GM18951 (cell line): ENCODE measurements at regions not wholly inside any gene's neighbourhood (a gene's known extent, or its start where the extent isn't known, plus 50 kb on each side); places are given as distances from the start of the nearest gene placed in this dataset.
"Not testable (repeated sequence)": the region's sequence is repeated elsewhere in the genome, so short reads cannot be mapped to it uniquely, and the experiment has no call there.

ENCODE experiments used
- in situ Hi-C: fragments of 300-500 bp; cut with MboI; formaldehyde crosslinking; loops from one replicate; pipeline ENCODE4 v1.12.0; 2022; ENCODE audit warnings: low sequenced_read_pairs, mixed read lengths, inconsistent platforms; ENCODE audit not compliant: unreplicated experiment

DNA sequence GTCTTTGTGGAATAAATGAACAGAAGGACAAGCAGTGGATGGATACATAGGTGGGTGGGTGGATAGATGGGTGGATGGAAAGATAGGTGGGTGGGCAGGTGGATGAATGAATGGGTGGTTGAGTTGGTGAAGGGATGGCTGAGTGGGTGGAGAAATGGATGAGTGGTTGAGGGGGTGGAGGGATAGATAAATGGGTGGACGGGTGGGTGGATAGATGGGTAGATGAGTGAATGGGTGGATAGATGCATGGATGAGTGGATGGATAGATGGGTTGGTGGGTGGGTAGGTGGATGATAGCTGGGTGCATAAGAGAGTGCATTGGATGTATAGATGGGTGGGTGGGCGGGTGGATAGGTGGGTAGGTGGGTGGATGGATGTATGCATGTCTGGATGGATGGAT is 63.5 kb downstream of the UNC93B1 start:
- in situ Hi-C loops, result not testable (repeated sequence)

DNA sequence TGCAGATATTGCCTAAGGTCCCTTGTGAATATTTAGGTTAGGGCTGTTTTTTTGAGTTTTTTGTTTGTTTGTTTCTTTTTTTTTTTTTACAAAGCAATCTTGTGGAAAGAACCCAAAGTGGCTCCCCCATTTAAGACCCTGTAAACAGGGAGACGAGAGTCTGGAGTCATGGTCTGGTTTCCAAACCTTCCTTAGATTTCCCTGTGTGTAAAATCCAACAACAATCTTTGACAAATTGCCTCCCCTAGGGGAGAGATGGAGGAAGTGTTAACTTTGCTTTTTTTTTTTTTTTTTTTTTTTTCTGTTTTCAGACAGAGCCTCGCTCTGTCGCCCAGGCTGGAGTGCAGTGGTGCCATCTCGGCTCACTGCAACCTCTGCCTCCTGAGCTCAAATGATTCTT is 64.9 kb downstream of the UNC93B1 start:
- in situ Hi-C loops, result not testable (repeated sequence)

DNA sequence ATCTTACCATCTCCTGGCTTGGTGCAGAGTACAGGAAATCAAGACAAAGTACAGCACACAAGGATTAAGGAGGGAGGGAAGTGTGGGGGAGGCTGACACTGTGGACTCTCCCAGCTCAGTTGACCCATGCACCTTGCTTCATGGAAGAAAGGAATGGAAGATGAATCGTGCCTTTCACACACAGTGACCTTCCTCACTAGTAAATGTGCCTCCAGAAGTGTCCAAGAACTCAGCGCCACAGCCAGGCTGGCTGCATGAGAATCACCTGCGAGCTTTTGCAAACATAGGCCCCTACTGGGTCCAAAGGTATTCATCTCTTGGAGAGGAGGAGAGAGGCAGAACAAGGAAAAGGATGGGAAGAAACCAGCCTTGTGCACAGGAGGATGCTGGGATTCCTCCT is 65.5 kb downstream of the UNC93B1 start:
- in situ Hi-C loops, result not testable (repeated sequence)

DNA sequence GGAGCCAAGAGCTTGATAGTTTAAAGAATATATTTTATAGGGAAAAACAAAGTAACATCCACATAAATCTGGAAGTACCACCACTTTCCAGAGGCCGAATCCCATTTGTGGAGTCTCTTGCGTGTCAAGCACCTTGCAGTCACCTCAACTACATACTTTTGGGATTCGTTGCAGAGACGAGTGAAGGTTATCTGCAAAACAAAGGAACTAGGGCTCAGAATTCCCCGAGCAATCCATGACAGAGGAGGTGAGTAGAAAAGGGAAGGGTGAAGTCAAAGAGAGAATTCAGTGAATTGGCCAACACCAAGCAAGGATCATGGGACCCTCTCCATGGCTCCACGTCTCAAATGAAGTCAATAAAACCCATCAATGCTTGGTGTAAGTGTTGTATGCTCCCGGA is 80.3 kb downstream of the UNC93B1 start:
- in situ Hi-C loops, result not testable (repeated sequence)

DNA sequence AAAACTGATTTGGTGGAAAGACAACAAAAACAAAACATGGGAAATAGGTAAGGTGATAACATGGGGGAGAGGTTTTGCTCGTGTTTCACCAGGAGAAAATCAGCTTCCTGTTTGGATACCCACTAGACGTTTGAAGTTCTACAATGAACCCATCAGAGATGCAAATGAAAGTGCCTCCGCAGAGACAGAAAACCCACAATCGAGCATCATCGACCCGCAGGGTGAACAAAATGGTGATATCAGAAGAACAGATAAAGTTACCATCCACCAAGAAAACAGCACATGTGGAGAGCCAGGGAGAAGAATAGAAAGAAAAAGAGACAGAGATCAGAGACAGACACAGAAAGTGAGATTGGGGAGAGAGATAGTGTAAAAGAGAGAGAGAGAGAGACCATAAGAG is 83.4 kb downstream of the UNC93B1 start:
- in situ Hi-C loops, result not testable (repeated sequence)

DNA sequence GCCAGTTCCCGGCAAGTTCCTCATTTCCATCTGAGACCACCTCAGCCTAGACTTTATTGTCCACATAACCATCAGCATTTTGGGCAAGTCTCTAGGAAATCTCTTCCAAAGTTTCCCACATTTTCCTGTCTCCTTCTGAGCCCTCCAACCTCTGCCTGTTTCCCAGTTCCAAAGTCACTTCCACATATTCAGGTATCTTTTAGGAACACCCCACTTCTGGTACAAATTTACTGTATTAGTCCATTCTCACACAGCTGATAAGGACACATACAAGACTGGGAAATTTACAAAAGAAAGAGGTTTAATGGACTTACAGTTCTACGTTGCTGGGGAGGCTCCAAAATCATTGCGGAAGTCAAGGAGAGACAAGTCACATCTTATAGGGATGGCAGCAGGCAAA is 91.7 kb downstream of the UNC93B1 start:
- in situ Hi-C loops, result not testable (repeated sequence)

DNA sequence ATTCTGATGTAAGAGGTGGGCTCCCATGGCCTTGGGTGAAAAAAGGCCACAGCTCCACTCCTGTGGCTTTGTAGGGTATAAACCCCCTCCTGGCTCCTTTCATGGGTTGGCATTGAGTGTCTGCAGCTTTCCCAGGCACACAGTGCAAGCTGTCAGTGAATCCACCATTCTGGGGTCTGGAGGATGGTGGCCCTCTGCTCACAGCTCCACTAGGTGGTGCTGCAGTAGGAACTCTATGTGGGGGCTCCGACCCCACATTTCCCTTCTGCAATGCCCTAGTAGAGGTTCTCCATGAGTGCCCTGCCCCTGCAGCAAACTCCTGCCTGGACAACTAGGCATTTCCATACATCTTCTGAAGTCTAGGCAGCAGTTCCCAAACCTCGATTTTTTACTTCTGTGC is 92.7 kb downstream of the UNC93B1 start:
- in situ Hi-C loops, result not testable (repeated sequence)

DNA sequence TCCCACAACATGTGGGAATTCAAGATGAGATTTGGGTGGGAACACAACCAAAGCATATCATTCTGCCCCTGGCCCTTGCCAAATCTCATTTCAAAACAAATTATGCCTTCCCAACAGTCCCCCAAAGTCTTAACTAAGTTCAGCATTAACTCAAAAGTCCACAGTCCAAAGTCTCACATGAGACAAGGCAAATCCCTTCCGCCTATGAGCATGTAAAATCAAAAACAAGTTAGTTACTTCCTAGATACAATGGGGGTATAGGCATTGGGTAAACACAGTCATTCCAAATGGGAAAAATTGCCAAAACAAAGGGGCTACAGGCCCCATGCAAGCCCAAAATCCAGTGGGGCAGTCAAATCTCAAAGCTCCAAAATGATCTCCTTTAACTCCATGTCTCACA is 93.1 kb downstream of the UNC93B1 start:
- in situ Hi-C loops, result not testable (repeated sequence)

DNA sequence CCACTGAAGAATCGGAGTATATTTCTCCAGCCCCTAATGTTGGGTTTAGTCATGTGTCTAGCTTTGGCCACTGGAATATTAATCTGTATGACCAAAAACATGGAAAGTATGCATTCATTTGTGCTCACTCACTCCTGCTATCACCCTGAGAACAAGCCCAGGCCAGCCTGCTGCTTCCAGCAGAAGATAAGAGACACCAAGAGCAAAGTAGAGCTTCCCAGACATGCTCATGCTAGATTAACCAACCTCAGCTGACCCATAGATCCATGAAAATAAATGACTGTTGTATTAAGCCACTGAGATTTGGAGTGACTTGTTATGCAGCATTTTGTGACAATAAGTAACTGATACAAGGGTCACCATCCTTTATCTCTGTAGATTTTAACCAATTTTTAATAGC is 96.9 kb downstream of the UNC93B1 start:
- in situ Hi-C loops, result not testable (repeated sequence)

DNA sequence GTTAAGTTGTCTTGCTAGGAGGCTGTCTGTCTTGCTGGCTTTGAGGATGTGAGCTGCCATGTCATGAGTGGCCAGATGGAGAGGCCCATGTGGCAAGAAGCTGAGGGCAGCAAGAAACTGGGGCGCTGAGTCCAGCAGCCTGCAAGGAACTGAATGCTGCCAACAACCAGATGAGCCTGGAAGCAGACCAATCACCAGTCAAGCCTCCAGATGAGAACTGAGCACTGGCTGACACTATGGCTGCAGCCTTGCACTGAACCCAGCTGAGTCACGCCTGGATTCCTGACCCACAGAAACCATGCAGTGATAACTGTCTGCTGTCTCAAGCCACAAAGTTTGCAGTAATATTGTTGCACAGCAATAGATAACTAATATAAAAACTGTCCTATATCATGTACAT is 104.4 kb downstream of the UNC93B1 start:
- in situ Hi-C loops, result not testable (repeated sequence)

DNA sequence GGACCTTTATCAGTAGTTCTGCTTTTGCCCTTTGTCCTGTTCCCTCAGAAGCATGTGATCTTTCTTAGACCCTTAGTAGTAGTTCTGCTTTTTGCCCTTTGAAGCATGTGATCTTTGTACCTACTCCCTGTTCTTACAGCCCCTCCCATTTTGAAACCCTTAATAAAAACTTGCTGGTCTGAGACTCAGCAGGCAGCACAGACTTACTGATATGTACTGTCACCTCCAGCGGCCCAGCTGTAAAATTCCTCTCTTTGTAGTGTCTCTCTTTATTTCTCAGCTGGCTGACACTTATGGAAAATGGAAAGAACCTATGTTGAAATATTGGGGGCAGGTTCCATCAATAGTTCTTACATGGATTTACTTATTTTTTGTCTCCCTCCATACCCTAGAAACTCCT is 110.4 kb downstream of the UNC93B1 start:
- in situ Hi-C loops, result not testable (repeated sequence)

DNA sequence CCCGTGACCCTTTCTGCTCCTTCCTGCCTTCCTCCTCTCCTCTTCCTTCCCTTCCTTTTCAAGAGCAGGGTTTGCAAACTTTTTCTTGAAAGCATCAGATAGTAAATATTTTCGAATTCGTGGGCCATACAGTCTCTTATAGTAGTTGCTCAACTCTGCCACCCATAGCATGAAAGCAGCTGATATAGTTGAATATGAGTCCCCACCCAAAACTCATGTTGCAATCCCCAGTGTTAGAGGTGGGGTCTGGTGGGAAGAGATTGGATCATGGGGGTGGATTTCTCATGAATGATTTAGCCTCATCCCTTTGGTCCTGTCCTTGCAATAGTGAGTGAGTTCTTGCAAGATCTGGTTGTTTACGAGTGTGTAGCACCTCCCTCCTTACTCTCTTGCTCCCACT is 114.3 kb downstream of the UNC93B1 start:
- in situ Hi-C loops, result not testable (repeated sequence)

DNA sequence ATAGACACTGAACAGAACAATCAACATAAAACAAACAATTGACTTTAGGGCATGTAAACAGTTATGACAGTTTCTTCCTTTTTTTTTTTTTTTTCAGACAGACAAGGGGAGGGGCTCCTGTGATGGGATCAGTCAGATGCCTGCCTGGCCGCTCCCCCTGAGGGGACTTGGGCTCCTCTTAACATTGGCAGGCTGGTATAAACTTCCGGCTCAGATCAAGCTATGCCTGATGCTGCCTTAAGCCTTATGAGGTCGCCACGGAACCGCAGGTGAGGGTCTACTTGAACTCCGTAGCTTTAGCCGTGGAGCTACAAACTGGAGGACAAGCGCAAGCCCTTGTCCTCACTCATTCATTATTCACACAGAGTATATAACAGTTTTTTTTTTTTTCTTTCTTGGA is 115.8 kb downstream of the UNC93B1 start:
- in situ Hi-C loops, result not testable (repeated sequence)

DNA sequence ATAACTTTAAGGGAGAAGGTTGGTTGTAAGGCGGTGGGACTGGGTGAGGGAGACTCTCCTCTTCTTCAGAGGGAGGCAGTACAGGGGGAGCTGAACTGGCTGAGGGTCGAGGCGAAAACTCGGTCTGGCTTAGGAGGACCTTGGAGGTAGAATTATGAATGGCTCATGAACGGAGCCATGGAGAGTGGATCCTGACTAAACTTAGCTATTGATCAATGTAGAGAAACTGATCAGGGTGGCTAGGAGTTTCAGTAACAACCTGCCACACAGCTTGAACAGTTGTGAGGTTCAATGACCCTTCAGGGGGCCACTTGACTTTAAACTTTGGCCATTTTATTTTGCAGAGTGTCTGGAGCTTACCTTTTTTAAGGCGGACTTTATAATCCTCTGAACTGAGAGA is 117.2 kb downstream of the UNC93B1 start:
- in situ Hi-C loops, result not testable (repeated sequence)

DNA sequence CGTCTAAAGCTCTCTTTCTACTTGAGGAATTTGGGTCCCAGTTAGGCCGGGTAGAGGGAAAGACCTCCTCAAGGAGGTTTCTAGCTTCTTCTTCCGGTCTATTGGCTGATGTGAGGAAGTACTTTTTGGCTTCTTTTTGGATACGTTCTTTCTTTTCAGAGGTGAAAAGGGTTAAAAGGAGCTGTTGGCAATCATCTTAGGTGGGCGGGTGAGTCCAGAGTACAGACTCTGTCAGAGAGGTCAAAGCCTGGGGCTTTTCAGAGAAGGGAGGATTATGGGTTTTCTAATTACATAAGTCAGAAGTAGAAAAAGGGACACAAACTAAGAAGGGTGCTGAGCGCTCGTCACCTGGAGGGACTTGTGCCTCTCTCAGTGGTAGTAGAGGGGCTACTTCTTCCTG is 117.7 kb downstream of the UNC93B1 start:
- in situ Hi-C loops, result not testable (repeated sequence)

DNA sequence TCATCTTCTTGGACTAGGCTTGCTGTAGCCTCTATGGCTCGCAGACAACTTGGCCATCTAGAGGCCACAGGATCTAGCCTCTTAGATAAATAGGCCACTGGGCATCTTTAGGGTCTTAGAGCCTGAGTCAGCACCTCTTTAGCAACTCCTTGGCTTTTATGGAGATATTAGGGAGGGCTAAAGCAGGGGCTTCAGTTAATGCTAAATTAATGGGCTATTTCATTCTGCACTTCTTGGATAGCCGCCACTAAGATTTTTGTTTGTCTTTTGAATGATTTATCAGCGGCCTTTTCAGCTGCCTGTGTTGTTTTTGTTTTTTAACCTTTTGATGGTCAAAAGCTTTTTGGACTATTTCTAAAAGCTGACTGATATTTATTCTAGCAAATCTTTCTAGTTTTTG is 118.3 kb downstream of the UNC93B1 start:
- in situ Hi-C loops, result not testable (repeated sequence)

DNA sequence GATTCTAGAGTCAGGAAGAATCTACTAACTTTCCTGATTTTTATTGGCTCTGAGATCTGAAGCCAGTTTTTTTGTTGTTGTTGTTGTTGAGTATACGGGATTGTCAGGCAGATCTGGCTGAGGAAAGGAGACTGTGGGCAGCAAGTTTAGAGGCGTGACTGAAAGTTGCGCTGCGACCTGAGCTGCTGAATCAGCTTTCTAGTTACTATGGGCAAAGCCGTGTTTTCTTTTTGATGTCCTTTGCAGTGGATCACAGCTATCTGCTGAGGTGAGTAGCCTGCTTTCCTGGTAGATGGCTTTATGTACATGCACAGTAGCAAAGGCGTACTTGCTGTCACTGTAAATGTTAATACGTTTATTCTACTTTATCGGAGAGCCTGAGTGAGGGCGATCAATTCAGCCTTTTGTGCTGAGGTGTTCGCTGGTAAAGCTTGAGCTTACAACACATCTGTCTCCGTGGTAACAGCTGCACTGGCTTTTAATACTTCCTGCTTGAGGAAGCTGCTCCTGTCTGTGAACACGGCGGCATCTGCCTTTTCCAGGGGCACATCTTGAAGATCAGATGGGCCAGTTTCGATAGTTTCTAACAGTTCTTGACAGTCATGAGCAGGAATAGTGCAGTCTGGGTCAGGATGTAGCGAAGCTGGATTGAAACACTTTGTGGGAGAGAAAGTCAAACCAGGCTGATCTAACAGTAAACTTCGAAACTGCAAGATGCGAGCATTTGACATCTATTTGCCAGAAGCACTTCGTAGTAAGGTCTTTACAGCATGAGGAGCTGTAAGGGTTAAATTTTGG is 118.9 kb downstream of the UNC93B1 start:
- in situ Hi-C loops, result not testable (repeated sequence)

DNA sequence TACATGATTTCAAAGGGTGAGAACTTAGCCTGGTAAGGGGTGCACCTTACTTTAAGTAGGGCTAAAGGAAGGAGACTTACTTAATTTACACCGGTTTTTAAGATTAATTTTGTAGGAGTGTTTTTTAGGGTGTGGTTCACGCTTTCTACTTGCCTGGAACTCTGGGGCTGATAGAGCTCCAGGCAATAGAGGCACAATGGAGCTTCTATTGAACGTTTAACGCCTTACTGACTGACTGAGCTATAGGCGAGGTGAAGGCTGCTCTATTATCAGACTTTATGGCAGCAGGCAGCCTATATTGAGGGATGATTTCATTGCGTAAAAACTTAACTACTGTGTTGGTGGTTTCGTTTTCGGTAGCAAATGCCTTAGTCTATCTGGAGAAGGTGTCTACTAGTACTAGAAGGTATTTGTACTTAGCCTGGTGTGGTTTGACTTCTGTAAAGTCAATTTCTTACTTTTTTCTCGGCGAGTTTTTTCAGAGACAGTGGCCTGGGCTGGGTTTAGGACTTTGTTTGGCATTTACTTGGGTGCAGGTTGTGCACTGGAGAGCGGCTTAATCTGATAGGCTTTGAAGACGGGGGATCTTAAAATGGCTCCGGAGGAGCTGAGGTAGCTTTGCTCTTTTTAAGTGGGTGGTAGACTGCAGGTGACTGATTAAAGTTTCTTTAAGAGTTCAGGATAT is 119.7 kb downstream of the UNC93B1 start:
- in situ Hi-C loops, result not testable (repeated sequence)

DNA sequence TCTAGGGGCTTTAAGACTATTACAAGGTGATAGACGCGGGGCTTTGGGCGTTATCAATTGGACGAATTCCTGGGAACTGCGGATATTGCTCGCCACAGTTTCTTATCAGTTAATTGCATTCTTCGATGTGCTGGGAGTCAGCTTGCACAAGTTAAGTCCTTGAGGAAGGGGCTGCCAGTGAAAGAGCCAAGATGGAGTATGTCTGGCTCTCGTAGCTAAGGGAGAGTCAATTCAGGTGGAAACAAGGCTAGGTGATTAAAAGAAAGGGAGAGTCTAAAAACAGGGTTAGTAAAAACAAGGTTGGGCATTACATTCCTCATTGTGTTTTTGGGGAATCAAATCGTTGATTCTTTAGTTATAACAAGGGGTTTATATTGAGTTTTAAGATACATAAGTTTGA is 121.6 kb downstream of the UNC93B1 start:
- in situ Hi-C loops, result not testable (repeated sequence)

DNA sequence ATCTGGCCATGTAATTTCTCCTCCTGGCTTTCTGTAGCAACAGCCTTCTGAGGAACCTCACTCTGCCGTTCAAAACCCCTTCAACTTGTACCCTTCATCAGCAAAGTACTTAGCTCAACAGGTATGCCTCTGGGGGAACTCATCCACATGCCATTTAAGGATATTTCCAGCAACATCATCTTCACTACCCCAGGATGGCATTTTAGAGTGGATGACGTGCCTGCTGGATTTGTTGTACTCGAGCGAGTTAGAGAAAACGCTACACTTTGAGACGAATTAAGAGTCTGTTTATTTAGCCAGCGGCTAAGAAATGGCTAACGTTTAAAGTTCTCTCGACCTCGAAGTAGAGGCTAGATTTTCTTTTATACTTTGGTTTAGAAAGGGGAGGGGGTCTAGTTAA is 122.1 kb downstream of the UNC93B1 start:
- in situ Hi-C loops, result not testable (repeated sequence)

DNA sequence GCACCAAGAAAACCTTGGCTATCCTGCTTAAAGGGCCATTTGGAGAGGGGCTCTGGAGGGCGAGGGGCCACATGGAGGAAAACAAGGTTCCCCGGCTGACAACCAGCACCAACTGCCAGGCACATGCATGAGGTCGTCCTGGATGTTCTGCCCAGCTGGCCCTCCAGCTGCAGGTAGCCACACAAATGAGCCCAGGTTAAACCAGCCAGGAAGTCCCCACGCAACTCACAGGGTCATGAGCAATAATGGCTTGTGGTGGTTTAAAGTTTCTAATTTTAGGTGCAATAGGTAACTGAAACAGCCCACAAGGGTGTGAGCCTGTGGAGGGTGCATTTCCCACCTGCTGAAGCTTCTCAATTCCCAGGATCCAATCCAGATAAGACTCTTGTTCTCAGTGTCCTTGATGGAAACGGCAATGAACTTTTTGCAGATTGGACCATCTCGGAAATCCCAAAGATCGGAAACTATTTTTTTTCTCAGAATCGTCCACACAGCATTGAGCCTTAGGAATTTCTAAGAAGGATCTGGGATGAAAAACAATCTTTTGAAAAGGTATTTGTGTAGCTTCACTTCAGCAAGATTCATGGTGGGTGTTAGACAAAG is 123.2 kb downstream of the UNC93B1 start:
- in situ Hi-C loops, result not testable (repeated sequence)
